ENCODE measurements at regions not wholly inside any gene's neighbourhood (a gene's known extent, or its start where the extent isn't known, plus 50 kb on each side); places are given as distances from the start of the nearest gene placed in this dataset.

DNA sequence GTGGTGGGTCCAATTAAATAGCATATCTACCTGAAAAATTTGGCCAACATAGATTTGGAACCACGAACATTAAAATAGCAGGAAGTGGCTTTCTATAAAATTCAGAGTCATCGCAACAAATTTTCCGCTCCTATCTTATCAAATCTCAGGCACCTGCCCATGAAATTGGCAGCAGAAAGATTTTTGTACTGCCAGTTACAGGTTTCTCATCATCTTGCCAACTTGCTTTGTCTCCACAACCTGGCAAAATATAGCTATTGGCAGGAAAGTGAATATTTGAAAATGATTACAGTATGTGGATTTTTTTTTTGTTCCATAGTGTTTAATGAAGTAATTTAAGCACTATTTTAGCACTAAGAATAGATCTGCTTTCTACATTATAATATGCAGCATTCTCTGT lies 161.6 kb upstream of the LRRC3B start:
- 55% methylated on average over 3 of the region's 3 CpGs for WGBS (ENCODE audit: low lambda C conversion rate)
- H3K36me3 ChIP-seq (replicated peaks in 1 of 2; ENCODE audit: control insufficient read depth in 1 of 2, insufficient read depth in 2 of 2, low read length in 2 of 2) = no peaks in the 10 kb centered on the region
- in situ Hi-C loops (cut with HindIII; ENCODE audit: extremely low pct_ligation_motif_present, low pct_unique_long_range_greater_than_20kb) (no loop called here), intact Hi-C loops (cut with micrococcal nuclease; ENCODE audit: unreplicated experiment) (no loop called here)
- H3K4me1 ChIP-seq (ENCODE audit: insufficient read depth, low read length) = no peaks in the 10 kb centered on the region
- no peaks in the 10 kb centered on the region for H4K20me1 ChIP-seq (ENCODE audit: insufficient read depth, low read length)
- no TSS peak for BruUV-seq (replicated peaks)
- H3K27ac ChIP-seq (ENCODE audit: extremely low read length, insufficient read depth, low read length) = no peak overlapping the region
- no peaks in the 10 kb centered on the region for H3K27me3 ChIP-seq (ENCODE audit: control insufficient read depth in 1 of 2, insufficient read depth in 2 of 2, low read length in 2 of 2)
- ChIA-PET POLR2A (no interaction called here), CTCF (ENCODE audit: low intra/inter-chr PET ratio, low total read pairs) (no interaction called here)
- H3K9me3 ChIP-seq (ENCODE audit: low read length) = peaks cover 82% of the 10 kb centered on the region
- H3K4me3 ChIP-seq (replicated peaks in 1 of 3; ENCODE audit: insufficient read depth in 1 of 3, low read depth in 2 of 3, low read length in 3 of 3) = no peak overlapping the region
- TF ChIP-seq, protein P1, sequence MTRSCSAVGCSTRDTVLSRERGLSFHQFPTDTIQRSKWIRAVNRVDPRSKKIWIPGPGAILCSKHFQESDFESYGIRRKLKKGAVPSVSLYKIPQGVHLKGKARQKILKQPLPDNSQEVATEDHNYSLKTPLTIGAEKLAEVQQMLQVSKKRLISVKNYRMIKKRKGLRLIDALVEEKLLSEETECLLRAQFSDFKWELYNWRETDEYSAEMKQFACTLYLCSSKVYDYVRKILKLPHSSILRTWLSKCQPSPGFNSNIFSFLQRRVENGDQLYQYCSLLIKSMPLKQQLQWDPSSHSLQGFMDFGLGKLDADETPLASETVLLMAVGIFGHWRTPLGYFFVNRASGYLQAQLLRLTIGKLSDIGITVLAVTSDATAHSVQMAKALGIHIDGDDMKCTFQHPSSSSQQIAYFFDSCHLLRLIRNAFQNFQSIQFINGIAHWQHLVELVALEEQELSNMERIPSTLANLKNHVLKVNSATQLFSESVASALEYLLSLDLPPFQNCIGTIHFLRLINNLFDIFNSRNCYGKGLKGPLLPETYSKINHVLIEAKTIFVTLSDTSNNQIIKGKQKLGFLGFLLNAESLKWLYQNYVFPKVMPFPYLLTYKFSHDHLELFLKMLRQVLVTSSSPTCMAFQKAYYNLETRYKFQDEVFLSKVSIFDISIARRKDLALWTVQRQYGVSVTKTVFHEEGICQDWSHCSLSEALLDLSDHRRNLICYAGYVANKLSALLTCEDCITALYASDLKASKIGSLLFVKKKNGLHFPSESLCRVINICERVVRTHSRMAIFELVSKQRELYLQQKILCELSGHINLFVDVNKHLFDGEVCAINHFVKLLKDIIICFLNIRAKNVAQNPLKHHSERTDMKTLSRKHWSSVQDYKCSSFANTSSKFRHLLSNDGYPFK (CRISPR knock-in tag; IDR thresholded peaks at IDR 0.05; ENCODE audit: borderline replicate concordance) = no peak
- TF ChIP-seq ZNF577 (CRISPR knock-in tag; IDR thresholded peaks at IDR 0.05; ENCODE audit: borderline replicate concordance, low read depth) (no peak), KLF13 (CRISPR knock-in tag; IDR thresholded peaks at IDR 0.05) (no peak), KAT7 (CRISPR knock-in tag; IDR thresholded peaks at IDR 0.05; ENCODE audit: borderline replicate concordance) (no peak), ZNF792 (CRISPR knock-in tag; IDR thresholded peaks at IDR 0.05) (no peak), JUNB (CRISPR knock-in tag; IDR thresholded peaks at IDR 0.05; ENCODE audit: borderline replicate concordance) (no peak), TP53 (CRISPR knock-in tag; conservative IDR thresholded peaks at IDR 0.05) (no peak), ZNF331 (CRISPR knock-in tag; IDR thresholded peaks at IDR 0.05) (no peak), ISX (CRISPR knock-in tag; conservative IDR thresholded peaks at IDR 0.05) (no peak), KDM1A (CRISPR knock-in tag; IDR thresholded peaks at IDR 0.05) (no peak), ZNF720 (CRISPR knock-in tag; IDR thresholded peaks at IDR 0.05) (no peak), CBX5 (CRISPR knock-in tag; IDR thresholded peaks at IDR 0.05; ENCODE audit: borderline replicate concordance) (no peak)
- TF ChIP-seq, protein P2, sequence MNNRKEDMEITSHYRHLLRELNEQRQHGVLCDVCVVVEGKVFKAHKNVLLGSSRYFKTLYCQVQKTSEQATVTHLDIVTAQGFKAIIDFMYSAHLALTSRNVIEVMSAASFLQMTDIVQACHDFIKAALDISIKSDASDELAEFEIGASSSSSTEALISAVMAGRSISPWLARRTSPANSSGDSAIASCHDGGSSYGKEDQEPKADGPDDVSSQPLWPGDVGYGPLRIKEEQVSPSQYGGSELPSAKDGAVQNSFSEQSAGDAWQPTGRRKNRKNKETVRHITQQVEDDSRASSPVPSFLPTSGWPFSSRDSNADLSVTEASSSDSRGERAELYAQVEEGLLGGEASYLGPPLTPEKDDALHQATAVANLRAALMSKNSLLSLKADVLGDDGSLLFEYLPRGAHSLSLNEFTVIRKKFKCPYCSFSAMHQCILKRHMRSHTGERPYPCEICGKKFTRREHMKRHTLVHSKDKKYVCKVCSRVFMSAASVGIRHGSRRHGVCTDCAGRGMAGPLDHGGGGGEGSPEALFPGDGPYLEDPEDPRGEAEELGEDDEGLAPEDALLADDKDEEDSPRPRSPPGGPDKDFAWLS (CRISPR knock-in tag; IDR thresholded peaks at IDR 0.05; ENCODE audit: borderline replicate concordance) = no peak
- TF ChIP-seq, protein P3, sequence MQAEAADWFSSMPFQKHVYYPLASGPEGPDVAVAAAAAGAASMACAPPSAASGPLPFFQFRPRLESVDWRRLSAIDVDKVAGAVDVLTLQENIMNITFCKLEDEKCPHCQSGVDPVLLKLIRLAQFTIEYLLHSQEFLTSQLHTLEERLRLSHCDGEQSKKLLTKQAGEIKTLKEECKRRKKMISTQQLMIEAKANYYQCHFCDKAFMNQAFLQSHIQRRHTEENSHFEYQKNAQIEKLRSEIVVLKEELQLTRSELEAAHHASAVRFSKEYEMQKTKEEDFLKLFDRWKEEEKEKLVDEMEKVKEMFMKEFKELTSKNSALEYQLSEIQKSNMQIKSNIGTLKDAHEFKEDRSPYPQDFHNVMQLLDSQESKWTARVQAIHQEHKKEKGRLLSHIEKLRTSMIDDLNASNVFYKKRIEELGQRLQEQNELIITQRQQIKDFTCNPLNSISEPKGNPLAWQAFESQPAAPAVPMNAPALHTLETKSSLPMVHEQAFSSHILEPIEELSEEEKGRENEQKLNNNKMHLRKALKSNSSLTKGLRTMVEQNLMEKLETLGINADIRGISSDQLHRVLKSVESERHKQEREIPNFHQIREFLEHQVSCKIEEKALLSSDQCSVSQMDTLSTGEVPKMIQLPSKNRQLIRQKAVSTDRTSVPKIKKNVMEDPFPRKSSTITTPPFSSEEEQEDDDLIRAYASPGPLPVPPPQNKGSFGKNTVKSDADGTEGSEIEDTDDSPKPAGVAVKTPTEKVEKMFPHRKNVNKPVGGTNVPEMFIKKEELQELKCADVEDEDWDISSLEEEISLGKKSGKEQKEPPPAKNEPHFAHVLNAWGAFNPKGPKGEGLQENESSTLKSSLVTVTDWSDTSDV (CRISPR knock-in tag; IDR thresholded peaks at IDR 0.05) = no peak
- TF ChIP-seq, protein P4, sequence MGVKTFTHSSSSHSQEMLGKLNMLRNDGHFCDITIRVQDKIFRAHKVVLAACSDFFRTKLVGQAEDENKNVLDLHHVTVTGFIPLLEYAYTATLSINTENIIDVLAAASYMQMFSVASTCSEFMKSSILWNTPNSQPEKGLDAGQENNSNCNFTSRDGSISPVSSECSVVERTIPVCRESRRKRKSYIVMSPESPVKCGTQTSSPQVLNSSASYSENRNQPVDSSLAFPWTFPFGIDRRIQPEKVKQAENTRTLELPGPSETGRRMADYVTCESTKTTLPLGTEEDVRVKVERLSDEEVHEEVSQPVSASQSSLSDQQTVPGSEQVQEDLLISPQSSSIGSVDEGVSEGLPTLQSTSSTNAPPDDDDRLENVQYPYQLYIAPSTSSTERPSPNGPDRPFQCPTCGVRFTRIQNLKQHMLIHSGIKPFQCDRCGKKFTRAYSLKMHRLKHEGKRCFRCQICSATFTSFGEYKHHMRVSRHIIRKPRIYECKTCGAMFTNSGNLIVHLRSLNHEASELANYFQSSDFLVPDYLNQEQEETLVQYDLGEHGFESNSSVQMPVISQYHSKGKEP (CRISPR knock-in tag; IDR thresholded peaks at IDR 0.05) = no peak
- H3K9ac ChIP-seq (ENCODE audit: insufficient read depth, low read depth, low read length) = no peak overlapping the region
- FAIRE-seq (no peak), ATAC-seq (no peak), DNase-seq (ENCODE audit: low spot score) (no peak)
- no peak overlapping the region for H2AFZ ChIP-seq (ENCODE audit: low read length)
- no peaks in the 10 kb centered on the region for H3K79me2 ChIP-seq (ENCODE audit: insufficient read depth, low read length)
- no peak overlapping the region for H3K4me2 ChIP-seq (ENCODE audit: low read depth, low read length)

Data from HepG2 (cell line).